ENCODE measurements at regions not wholly inside any gene's neighbourhood (a gene's known extent, or its start where the extent isn't known, plus 50 kb on each side); places are given as distances from the start of the nearest gene placed in this dataset.

DNA sequence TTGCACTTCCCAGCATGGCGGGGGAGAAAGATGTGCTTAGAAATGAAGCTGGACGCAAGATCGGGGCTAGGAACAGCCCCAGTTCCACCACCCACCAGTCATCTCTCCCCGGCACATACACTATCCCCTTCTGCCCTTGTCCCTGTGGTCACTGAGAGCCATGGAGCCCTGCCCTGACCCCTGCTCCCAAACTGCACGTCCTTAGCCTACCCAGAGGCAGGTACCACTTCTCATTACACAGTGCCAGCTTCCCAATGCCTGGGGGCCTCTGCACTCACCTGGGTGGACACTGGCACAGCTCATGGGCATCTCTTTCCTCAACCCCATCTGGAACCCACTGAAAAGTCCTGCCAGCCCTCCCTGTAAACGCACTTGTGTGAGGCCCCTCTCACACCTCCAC lies 139.3 kb upstream of the PRR20G start (continued):
- TF ChIP-seq YY1 (IDR thresholded peaks at IDR 0.05; ENCODE audit: extremely low read depth, insufficient replicate concordance, low read depth, low read length): no peak
- TF ChIP-seq EGR1 (IDR thresholded peaks at IDR 0.05; ENCODE audit: low read depth): no peak
- no peak for TF ChIP-seq ELF1 (IDR thresholded peaks at IDR 0.05; ENCODE audit: borderline replicate concordance, low read depth)

DNA sequence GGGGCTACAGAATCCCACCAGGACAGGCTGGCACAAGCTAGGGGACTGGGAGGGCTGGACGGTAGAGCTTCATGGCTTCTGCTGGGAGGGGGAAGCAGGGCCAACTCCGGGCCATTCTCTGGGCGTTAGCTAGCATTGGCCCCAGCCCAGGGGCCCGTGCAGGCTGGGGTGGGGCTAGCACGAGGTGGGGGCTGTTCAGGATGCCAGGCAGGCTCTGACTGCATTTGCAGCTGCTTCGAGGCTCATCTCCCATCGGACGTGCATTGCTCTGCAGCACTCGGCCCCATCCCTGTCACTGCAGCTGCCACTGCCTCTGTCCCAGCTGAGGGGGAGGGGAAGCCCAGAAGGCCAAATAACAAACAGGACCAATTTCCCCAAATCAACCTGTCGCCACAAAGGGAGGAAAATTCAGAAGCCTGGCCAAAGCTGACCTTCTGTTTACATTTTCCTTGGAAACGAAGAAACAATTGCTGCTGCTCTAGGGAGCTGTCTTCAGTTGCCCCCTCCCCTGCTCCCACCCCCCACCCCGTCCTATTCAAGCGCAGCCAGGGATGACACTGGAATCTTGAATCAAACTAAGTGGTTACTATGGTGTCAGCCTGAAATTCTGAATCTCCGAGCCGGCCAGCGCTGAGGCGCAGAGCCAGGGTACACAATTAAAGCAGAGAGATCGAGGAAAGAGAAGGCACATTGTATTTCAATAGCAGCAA lies 138.8 kb upstream of the PRR20G start:
- ATAC-seq (no peak), DNase-seq (ENCODE audit: low read depth, low spot score) (no peak)
- Histone ChIP-seq H3K27me3 (ENCODE audit: insufficient read depth, low read length) (peaks cover 6% of the 10 kb centered on the region; the same call in 1 of the 2 replicates), H2AFZ (ENCODE audit: low read depth, low read length, poor library complexity, severe bottlenecking) (no peak overlapping the region), H3K79me2 (ENCODE audit: insufficient read depth, low read length) (no peaks in the 10 kb centered on the region), H3K9me3 (ENCODE audit: control insufficient read depth in 1 of 2, insufficient read depth in 1 of 2, low read depth in 1 of 2, low read length in 2 of 2) (no peaks in the 10 kb centered on the region), H3K4me3 (replicated peaks in 1 of 2; ENCODE audit: low read depth in 1 of 2, low read length in 2 of 2) (no peak overlapping the region), H3K36me3 (ENCODE audit: control insufficient read depth in 1 of 2, insufficient read depth in 2 of 2, low read length in 2 of 2) (no peaks in the 10 kb centered on the region), H3K4me2 (ENCODE audit: low read length) (no peak overlapping the region), H3K4me1 (ENCODE audit: control insufficient read depth in 1 of 2, insufficient read depth in 2 of 2, low read length in 2 of 2) (peaks cover 0 to 5% of the 10 kb centered on the region in 2 experiments; a peak in 2 of 4 replicates), H3K9ac (ENCODE audit: low read length) (no peak overlapping the region), H4K20me1 (ENCODE audit: insufficient read depth) (no peaks in the 10 kb centered on the region), H3K9me2 (ENCODE audit: insufficient read depth) (no peaks in the 10 kb centered on the region), H3K27ac (ENCODE audit: low read depth, low read length) (no peak overlapping the region)
- RAD21 ChIA-PET (ENCODE audit: low non-redundant PET in 1 of 2, low total read pairs in 2 of 2, uncharacterized antibody in 2 of 2, unreplicated experiment in 2 of 2): no interaction called here
- CTCF ChIA-PET: no interaction called here
- TF ChIP-seq CEBPB (IDR thresholded peaks at IDR 0.05; ENCODE audit: low read depth) (no peak), FOSL1 (IDR thresholded peaks at IDR 0.05; ENCODE audit: low read depth) (no peak), ZFX (IDR thresholded peaks at IDR 0.05) (no peak), EGR1 (IDR thresholded peaks at IDR 0.05; ENCODE audit: low read depth) (no peak), RAD21 (IDR thresholded peaks at IDR 0.05; ENCODE audit: low read depth) (no peak), ELF1 (IDR thresholded peaks at IDR 0.05; ENCODE audit: borderline replicate concordance, low read depth) (no peak)
- intact Hi-C loops (cut with micrococcal nuclease): no loop called here
- POLR2A ChIA-PET: no interaction called here
- no TSS peak for BruUV-seq (replicated peaks)

Data from HCT116 (cell line).